ENCODE measurements at regions not wholly inside any gene's neighbourhood (a gene's known extent, or its start where the extent isn't known, plus 50 kb on each side); places are given as distances from the start of the nearest gene placed in this dataset.
"Not testable (repeated sequence)": the region's sequence is repeated elsewhere in the genome, so short reads cannot be mapped to it uniquely, and the experiment has no call there.

DNA sequence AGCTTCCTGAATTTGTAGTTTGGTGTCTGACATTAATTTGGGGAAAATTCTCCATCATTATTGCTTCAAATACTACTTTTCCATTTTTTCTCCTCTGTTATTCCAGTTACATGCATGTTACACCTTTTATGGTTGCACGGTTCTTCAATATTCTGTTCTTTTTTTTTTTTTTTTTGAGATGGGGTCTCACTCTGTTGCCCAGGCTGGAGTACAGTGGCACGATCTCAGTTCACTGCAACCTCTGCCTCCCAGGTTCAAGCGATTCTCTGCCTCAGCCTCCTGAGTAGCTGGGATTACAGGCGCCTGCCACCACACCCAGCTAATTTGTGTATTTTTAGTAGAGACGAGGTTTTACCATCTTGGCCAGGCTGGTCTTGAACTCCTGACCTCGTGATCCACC is 109.4 kb upstream of the XIST start:
- TF ChIP-seq, protein P1, sequence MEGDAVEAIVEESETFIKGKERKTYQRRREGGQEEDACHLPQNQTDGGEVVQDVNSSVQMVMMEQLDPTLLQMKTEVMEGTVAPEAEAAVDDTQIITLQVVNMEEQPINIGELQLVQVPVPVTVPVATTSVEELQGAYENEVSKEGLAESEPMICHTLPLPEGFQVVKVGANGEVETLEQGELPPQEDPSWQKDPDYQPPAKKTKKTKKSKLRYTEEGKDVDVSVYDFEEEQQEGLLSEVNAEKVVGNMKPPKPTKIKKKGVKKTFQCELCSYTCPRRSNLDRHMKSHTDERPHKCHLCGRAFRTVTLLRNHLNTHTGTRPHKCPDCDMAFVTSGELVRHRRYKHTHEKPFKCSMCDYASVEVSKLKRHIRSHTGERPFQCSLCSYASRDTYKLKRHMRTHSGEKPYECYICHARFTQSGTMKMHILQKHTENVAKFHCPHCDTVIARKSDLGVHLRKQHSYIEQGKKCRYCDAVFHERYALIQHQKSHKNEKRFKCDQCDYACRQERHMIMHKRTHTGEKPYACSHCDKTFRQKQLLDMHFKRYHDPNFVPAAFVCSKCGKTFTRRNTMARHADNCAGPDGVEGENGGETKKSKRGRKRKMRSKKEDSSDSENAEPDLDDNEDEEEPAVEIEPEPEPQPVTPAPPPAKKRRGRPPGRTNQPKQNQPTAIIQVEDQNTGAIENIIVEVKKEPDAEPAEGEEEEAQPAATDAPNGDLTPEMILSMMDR (IDR thresholded peaks at IDR 0.05): not testable (repeated sequence)
- not testable (repeated sequence) for TF ChIP-seq ZFX (IDR thresholded peaks at IDR 0.05; ENCODE audit: borderline replicate concordance)

Measured in 22Rv1 (cell line).